Suprapubic skin (tissue), 4 donors: ENCODE measurements at regions not wholly inside any gene's neighbourhood (a gene's known extent, or its start where the extent isn't known, plus 50 kb on each side); places are given as distances from the start of the nearest gene placed in this dataset.
"Not testable (repeated sequence)": the region's sequence is repeated elsewhere in the genome, so short reads cannot be mapped to it uniquely, and the experiment has no call there.

Source experiments
- DNase-seq, 2 donors: peaks; one replicate each; pipeline ENCODE4 v3.0.0-alpha.2; 2019; ENCODE audit warnings: low spot score in 2 of 2
- H3K27ac ChIP-seq: fragments of 200-600 bp; sonication (generic); one replicate; pipeline ENCODE4 v1.5.1; 2019
- H3K27me3 ChIP-seq: fragments of 200-600 bp; sonication (generic); one replicate; pipeline ENCODE4 v1.5.1; 2019
- H3K36me3 ChIP-seq: fragments of 200-600 bp; sonication (generic); one replicate; pipeline ENCODE4 v1.5.1; 2019
- H3K4me1 ChIP-seq: fragments of 200-600 bp; sonication (generic); one replicate; pipeline ENCODE4 v1.5.1; 2019
- H3K4me3 ChIP-seq: fragments of 200-600 bp; sonication (generic); one replicate; pipeline ENCODE4 v1.5.1; 2019; ENCODE audit warnings: mild to moderate bottlenecking
- H3K9me3 ChIP-seq: fragments of 200-600 bp; sonication (generic); one replicate; pipeline ENCODE4 v1.5.1; 2019
- POLR2AphosphoS5 ChIP-seq, 3 donors: sonication (generic); formaldehyde crosslinking; IDR thresholded peaks; one replicate each; pipeline ENCODE4 v1.6.1; 2017; ENCODE audit warnings: antibody characterized with exemption in 3 of 3
- WGBS: methylation state at CpG from one replicate; pipeline ENCODE4 v1.1.5; 2018; 5-methylcytosine and 5-hydroxymethylcytosine counted together

DNA sequence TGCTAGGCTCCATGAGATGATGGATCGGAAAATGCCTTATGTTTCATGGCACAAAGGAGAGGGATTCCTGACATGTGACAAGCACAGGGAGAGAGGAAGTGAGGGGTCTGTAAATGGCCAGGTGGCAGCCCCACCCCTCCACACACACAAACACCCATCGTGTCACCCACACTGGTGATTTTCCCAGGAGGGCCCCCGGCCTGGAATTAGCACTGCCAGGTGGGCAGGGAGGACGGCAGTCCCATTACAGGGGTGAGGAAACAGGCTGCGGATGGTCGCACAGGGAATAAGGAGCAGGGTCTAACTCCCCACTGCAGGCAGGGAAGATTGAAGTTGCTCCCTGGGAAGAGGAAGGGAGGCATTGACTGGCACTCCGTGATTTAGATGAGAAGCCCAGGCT is 395.3 kb upstream of the ZNF337 start:
- not testable (repeated sequence) for DNase-seq, H3K4me1 ChIP-seq, H3K27me3 ChIP-seq, H3K36me3 ChIP-seq, H3K27ac ChIP-seq, H3K9me3 ChIP-seq, H3K4me3 ChIP-seq
- 81% methylated on average over 7 of the region's 7 CpGs for WGBS

DNA sequence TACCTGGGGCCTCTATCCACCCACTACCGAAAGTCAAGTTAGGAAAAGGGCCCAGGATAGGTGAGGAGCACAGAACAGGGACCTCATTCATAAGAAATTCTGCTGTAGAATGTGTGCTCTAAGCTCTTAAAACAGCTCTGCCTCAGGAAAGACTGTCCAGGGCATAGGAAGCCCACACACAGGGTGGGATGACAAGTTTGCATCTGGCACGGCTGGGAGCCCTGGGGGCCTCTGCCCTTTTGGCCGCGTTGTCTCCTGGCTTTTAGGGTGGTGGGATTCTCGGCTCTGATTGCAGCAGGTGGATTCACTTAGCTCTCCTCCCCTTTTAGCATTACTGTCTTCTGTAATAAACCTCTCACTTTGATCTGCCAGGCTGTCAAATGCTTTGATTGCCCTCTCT is 389.5 kb upstream of the ZNF337 start:
- H3K4me3 ChIP-seq, H3K9me3 ChIP-seq, DNase-seq, H3K4me1 ChIP-seq, H3K27me3 ChIP-seq, H3K36me3 ChIP-seq, H3K27ac ChIP-seq: not testable (repeated sequence)
- WGBS, result no CpG with 5 or more reads among the region's 5 CpGs

DNA sequence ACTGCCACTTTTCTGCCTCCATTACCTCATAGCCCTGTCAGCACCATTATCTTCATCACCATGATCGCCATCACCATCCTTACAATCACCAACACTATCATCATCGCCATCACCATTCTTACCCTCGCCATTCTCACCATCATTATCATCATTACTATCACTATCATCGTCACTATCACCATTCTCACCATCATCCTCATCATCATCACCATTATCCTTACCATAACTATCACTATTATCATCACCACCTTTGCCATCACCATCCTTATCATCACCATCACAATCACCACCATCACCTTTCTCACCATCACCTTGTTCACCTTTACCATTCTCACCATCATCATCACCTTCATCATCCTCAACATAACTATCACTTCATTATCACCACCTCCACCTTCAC is 377.3 kb upstream of the ZNF337 start:
- WGBS, result 93% methylated on average over 4 of the region's 4 CpGs
- DNase-seq, H3K4me3 ChIP-seq, H3K27me3 ChIP-seq, H3K9me3 ChIP-seq, H3K36me3 ChIP-seq, H3K4me1 ChIP-seq, H3K27ac ChIP-seq: not testable (repeated sequence)

DNA sequence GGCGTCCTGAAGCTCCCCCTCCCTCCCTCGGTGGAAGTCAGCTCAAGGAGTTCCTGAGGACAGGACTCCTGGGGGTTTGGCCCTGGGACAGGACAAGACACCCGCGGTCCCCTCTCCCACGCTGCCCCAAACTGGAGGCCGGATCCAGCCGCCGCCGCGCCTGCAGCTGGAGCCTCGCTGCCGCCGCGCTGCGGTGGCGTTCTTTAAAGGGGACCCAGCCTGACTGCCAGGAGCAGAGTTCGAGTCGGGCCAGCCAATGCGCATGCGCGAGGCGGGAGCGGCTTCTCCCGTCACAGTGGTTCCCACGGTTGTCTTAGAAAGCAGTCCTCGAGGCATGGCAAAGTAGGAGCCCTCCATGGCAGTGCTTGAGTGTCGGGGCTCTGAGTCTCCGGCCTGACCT is 362.7 kb upstream of the ZNF337 start:
- not testable (repeated sequence) for H3K9me3 ChIP-seq, H3K27ac ChIP-seq, H3K36me3 ChIP-seq, H3K27me3 ChIP-seq, H3K4me1 ChIP-seq, H3K4me3 ChIP-seq, DNase-seq
- no CpG with 5 or more reads among the region's 28 CpGs for WGBS

DNA sequence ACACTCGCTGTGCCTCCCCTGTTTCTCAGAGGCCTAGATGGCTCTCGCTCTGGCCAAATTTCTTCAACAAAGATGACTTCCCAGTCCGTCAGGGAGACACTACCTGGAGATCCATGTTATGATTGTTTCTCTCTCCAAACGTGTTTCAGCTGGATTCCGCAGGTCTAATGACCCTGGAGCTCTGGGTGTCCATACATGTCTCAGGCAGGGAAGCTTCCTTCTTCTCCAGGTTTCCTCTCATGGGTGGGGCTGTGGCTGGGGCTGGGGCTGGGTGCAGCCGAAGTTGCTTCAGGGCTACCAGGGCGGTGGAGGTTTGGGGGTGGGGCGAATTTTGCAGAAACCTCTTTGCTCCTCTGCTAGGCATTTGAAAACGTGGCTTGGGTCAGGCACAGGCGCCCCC is 361.8 kb upstream of the ZNF337 start:
- not testable (repeated sequence) for DNase-seq, H3K27me3 ChIP-seq, H3K4me1 ChIP-seq, H3K4me3 ChIP-seq, H3K36me3 ChIP-seq, H3K9me3 ChIP-seq, H3K27ac ChIP-seq
- WGBS, result no CpG with 5 or more reads among the region's 10 CpGs

DNA sequence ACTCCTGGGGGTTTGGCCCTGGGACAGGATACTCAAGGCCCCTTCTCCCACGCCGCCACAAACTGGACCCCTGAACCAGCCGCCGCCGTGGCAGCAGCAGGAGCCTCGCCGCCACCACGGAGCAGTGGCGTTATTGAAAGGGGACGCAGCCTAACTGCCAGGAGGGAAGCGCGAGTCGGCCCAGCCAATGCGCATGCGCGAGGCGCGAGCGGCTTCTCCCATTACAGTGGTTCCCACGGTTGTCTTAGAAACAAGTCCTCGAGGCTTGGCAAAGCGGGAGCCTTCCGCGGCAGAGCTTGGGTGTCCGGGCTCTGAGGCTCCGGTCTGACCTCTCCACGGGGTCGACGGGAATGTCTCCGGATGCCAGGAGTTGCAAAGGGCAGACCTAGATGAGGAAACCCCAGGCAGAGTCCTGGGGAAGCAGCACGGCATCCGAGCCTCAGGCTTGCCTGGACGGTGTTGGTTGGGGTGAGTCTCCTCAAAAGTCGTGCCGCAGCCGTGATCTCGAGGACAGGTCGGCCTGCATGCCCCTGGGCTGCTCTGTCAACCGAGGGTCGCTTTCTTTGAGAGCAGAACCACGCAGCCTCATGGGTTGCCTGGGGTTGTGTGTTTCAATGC is 360.6 kb upstream of the ZNF337 start:
- WGBS, result no CpG with 5 or more reads among the region's 41 CpGs
- H3K4me3 ChIP-seq, H3K4me1 ChIP-seq, H3K36me3 ChIP-seq, H3K27me3 ChIP-seq, DNase-seq, H3K27ac ChIP-seq, H3K9me3 ChIP-seq: not testable (repeated sequence)

DNA sequence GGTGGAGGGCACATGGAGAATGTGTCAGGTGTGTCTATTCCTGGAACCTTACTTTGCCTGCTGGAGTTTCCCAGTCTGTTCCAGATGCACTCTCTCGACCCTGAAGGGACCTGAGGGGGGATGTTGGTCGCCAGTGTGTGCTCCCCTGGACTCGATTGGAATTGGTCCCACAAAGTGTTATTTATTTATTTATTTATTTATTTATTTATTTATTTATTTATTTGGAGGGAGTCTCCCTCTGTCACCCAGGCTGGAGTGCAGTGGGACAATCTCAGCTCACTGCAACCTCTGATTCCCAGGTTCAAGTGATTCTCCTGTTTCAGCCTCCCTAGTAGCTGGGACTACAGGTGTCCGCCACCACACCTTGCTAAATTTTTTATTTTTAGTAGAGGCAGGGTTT is 329.1 kb upstream of the ZNF337 start:
- not testable (repeated sequence) for DNase-seq, H3K36me3 ChIP-seq, H3K4me3 ChIP-seq, H3K27me3 ChIP-seq, H3K4me1 ChIP-seq, H3K9me3 ChIP-seq, H3K27ac ChIP-seq
- 100% methylated on average over 1 of the region's 4 CpGs for WGBS

DNA sequence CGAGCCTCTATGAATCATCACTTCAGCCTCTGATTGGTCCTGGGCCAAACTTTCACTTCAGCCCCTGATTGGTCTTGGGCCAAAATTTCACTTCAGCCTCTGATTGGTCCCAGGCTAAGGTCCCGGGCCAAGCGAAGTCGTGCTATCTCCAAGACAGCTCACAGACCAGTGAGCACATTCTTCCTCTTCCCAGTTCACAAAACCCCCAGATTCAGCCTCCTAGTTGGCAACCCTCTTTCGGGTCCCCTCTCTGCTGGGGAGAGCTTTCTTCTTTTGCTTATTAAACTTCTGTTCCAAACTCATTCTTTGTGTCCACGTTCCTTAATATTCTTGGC is 314.3 kb upstream of the ZNF337 start:
- no CpG with 5 or more reads among the region's 6 CpGs for WGBS
- H3K4me3 ChIP-seq, H3K36me3 ChIP-seq, H3K27me3 ChIP-seq, H3K9me3 ChIP-seq, H3K4me1 ChIP-seq, H3K27ac ChIP-seq, DNase-seq: not testable (repeated sequence)

DNA sequence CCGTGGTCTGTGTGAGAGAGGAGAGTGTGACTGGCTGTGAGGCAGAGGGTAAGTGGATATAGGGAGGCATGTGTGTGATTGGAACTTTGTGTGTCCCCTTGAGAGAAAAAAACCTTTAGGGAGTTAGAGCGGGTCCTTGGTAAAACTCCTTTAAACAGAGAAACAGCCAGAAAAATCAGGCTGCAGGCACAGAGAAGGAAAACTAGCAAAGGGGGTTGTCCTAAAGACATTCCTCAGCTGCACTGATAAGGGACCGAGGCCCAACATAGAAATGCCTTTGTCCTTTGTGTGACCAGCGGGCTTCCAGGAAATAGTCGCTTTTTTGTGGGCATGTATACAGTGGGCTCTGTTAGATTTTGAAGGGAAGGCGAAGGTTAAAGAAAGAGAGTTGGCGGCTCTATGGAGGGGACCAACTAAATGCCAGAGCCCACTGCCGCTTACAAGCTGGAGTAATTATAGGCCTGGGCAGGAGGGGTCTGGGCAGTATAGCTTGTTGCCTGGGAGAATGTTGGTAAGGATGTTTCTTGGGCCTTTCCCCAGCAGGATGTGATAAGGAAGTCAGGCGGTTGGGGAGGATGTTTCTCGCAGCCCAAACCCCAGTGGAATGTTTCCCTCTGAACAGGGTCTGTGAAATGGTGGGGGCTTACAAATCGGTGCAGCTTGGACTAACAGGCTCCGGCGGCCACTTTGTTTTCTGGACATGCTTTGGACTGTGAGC is 313.7 kb upstream of the ZNF337 start:
- not testable (repeated sequence) for H3K27me3 ChIP-seq, H3K4me1 ChIP-seq, H3K36me3 ChIP-seq, DNase-seq, H3K9me3 ChIP-seq
- Histone ChIP-seq H3K4me3 (peak overlapping the region; percentile 54), H3K27ac (peak overlapping the region; percentile 79)
- WGBS, result 8% methylated on average over 2 of the region's 13 CpGs

DNA sequence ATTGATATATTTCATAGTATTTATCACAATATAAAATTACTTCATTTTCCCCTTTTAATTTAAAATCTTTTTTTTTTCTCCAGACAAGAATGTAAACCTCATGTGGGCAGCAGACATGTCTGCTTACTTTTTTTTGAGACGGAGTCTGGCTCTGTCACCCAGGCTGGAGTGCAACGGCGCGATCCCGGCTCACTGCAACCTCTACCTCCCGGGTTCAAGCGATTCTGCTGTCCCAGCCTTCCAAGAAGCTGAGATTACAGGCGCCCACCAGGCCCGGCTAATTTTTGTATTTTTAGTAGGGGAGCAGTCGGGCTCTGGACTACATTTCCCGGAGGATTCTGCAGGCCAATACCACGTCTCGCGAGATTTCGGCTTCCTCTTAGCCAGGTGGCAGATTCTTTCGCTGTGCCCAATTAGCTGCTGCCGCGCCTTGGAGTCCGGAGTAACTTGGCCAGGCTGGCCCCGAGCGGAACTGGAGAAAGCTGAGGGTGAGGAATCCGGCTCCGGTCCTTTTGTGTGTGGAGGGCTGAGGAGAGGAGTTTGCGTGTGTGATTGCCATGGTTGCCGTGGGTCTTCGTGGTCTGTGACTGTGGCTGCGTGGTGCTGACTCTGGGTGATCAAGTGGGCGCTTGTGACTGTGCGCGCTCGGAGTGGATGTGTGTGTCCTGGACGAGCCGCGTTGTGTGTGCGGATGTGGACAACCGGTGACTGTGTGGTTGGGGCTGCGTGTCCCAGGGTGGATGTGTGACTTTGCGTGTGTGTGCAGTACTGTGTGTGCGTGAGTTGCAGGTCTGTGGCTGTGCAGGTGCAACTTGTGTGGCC is 313.0 kb upstream of the ZNF337 start:
- not testable (repeated sequence) for H3K36me3 ChIP-seq, H3K4me1 ChIP-seq, H3K27me3 ChIP-seq, H3K9me3 ChIP-seq
- WGBS, result 47% methylated on average over 32 of the region's 39 CpGs
- DNase-seq, result peak; percentile 86 to 92
- Histone ChIP-seq H3K27ac (peak overlapping the region; percentile 79), H3K4me3 (peak overlapping the region; percentile 54)
- TF ChIP-seq POLR2AphosphoS5 (IDR thresholded peaks at IDR 0.05), result peak in 1 of 3 donors; percentile 25

DNA sequence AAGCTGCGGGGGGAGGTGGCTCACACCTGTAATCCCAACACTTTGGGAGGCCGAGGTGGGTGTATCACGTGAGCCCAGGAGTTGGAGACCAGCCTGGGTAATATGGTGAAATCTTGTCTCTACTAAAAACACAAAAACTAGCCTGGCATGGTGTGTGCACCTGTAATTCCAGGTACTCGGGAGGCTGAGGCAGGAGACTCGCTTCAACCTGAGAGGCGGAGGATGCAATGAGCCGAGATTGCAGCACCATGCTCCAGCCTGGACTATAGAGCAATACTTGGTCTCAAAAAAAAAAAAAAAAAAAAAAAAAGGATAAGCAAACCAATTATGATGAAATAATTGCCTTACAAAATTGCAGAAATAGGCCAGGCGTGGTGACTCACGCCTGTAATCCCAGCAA is 311.4 kb upstream of the ZNF337 start:
- H3K4me3 ChIP-seq, H3K4me1 ChIP-seq, H3K27me3 ChIP-seq, H3K27ac ChIP-seq, DNase-seq, H3K36me3 ChIP-seq, H3K9me3 ChIP-seq: not testable (repeated sequence)
- 94% methylated on average over 9 of the region's 9 CpGs for WGBS

DNA sequence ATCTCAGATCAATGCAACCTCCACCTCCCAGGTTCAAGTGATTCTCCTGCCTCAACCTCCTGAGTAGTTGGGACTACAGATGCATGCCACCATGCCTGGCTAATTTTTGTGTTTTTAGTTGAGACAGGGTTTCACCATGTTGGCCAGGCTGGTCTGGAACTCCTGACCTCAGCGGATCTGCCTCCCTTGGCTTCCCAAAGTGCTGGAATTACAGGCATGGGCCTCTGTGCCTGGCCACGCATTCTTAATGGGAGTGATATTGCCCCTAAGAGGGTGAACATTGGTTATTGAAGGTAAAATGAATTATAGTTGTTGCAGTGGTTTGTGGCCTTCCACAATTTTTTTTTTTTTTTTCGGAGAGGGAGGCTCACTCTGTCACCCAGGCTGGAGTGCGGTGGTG is 309.5 kb upstream of the ZNF337 start:
- H3K9me3 ChIP-seq, H3K36me3 ChIP-seq, H3K4me1 ChIP-seq, H3K27me3 ChIP-seq, H3K4me3 ChIP-seq, H3K27ac ChIP-seq, DNase-seq: not testable (repeated sequence)
- WGBS, result 92% methylated on average over 4 of the region's 4 CpGs

DNA sequence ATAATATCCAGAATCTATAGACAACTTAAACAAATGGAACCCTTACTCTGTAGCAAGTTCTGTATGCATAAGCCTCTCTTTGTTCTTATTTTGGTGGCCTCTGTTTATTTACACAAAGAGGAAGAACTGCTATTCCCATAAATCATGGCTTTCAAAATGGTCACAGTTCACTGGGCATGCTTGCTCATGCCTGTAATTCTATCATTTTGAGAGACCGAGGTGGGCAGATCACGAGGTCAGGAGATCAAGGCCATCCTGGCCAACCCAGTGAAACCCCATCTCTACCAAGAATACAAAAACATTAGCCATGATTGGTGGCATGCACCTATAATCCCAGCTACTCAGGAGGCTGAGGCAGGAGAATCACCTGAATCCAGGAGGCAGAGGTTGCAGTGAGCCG is 307.3 kb upstream of the ZNF337 start:
- not testable (repeated sequence) for H3K4me1 ChIP-seq, H3K27ac ChIP-seq, H3K4me3 ChIP-seq, H3K27me3 ChIP-seq, H3K36me3 ChIP-seq, DNase-seq, H3K9me3 ChIP-seq
- WGBS, result 81% methylated on average over 3 of the region's 3 CpGs

DNA sequence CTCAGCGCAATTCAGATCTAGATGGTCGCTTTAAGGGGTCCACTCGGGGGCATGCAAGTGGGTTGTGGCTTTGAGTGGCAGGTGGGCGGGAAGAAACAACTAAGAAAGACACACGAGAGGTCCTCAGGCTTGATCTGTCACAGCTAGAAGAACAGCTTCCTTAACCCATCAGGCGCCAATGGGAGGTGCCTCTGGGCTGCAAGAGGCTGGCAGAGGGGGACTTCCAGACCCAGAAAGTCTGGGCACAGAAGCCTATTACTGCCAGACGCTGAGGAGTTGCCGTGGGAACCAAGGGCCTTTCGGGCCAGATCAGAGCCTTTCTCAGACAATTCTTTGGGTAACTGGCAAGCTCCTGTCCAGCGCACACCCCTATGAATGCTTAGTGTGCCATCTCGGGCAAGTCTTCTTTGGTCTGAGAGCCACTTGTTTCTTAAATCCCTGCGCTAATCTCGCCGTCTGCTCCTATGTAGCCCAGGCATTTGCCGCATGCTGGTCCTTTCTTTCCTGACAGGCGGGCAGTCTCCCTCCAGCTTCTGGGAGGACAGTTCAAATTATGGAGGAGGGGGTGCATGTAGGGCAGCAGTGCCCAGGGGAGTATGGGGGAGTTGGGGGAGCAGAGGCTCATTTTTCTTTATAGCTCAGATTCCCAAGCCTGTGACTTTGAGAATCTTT is 300.9 kb upstream of the ZNF337 start:
- WGBS, result 74% methylated on average over 16 of the region's 16 CpGs
- DNase-seq, H3K9me3 ChIP-seq, H3K4me3 ChIP-seq, H3K27me3 ChIP-seq, H3K36me3 ChIP-seq, H3K4me1 ChIP-seq, H3K27ac ChIP-seq: not testable (repeated sequence)
